WTC11 (cell line): ENCODE measurements at regions not wholly inside any gene's neighbourhood (a gene's known extent, or its start where the extent isn't known, plus 50 kb on each side); places are given as distances from the start of the nearest gene placed in this dataset.

Source experiments
- CTCF ChIP-seq: fragments of 200-600 bp; IDR thresholded peaks from 2 replicates; pipeline ENCODE4 v1.8.0; 2022; ENCODE audit warnings: antibody characterized with exemption
- E2F1 ChIP-seq: sonication (generic); formaldehyde crosslinking; IDR thresholded peaks from 2 replicates; pipeline ENCODE4 v1.8.0; 2022; ENCODE audit warnings: mild to moderate bottlenecking, missing genetic modification reagents
- ESRRA ChIP-seq: sonication (generic); formaldehyde crosslinking; IDR thresholded peaks from 2 replicates; pipeline ENCODE4 v1.8.1; 2022; ENCODE audit warnings: mild to moderate bottlenecking, missing genetic modification reagents, borderline replicate concordance
- KAT7 ChIP-seq: sonication (generic); formaldehyde crosslinking; IDR thresholded peaks from 2 replicates; pipeline ENCODE4 v1.8.1; 2023; ENCODE audit warnings: missing genetic modification reagents, mild to moderate bottlenecking, borderline replicate concordance
- TEAD1 ChIP-seq: sonication (generic); formaldehyde crosslinking; IDR thresholded peaks from 2 replicates; pipeline ENCODE4 v1.8.0; 2022; ENCODE audit warnings: mild to moderate bottlenecking, missing genetic modification reagents
- ZNF317 ChIP-seq: sonication (generic); formaldehyde crosslinking; IDR thresholded peaks from 2 replicates; pipeline ENCODE4 v1.8.1; 2023; ENCODE audit warnings: low read depth, mild to moderate bottlenecking, moderate library complexity, missing genetic modification reagents, borderline replicate concordance
- ZNF512 ChIP-seq: sonication (generic); formaldehyde crosslinking; IDR thresholded peaks from 2 replicates; pipeline ENCODE4 v1.8.1; 2022; ENCODE audit warnings: missing genetic modification reagents, borderline replicate concordance
- TF ChIP-seq, protein P1 (sequence below): sonication (generic); formaldehyde crosslinking; IDR thresholded peaks from 2 replicates; pipeline ENCODE4 v1.8.0; 2022; ENCODE audit warnings: mild to moderate bottlenecking, missing genetic modification reagents

DNA sequence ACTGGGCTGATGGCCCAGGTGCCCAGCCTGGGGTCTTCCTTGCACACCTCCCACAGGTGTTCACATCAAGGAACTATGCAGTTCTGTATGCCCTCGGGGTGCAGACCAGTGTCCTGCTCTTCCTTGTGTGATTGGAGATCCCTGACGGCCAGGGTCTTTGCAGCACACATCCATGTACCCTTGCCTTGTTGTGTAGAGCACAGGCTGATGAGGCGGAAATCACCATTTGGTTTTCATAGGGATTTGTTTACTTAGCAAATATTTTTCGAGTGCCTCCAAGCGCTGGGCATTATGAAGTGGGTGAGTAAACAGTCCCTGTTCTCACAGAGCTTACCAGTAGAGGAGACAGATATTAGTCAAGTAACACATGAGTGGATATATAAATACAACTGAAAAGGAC lies 209.3 kb upstream of the UMPS start:
- TF ChIP-seq TEAD1 (CRISPR knock-in tag): no peak
- no peak for TF ChIP-seq ESRRA (CRISPR knock-in tag)
- TF ChIP-seq E2F1 (CRISPR knock-in tag): no peak
- TF ChIP-seq, protein P1, sequence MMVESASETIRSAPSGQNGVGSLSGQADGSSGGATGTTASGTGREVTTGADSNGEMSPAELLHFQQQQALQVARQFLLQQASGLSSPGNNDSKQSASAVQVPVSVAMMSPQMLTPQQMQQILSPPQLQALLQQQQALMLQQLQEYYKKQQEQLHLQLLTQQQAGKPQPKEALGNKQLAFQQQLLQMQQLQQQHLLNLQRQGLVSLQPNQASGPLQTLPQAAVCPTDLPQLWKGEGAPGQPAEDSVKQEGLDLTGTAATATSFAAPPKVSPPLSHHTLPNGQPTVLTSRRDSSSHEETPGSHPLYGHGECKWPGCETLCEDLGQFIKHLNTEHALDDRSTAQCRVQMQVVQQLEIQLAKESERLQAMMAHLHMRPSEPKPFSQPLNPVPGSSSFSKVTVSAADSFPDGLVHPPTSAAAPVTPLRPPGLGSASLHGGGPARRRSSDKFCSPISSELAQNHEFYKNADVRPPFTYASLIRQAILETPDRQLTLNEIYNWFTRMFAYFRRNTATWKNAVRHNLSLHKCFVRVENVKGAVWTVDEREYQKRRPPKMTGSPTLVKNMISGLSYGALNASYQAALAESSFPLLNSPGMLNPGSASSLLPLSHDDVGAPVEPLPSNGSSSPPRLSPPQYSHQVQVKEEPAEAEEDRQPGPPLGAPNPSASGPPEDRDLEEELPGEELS (CRISPR knock-in tag): no peak
- TF ChIP-seq ZNF317 (CRISPR knock-in tag): no peak
- no peak for TF ChIP-seq KAT7 (CRISPR knock-in tag)
- no peak for TF ChIP-seq CTCF
- TF ChIP-seq ZNF512: no peak
